MM.1S (cell line): ENCODE measurements at regions not wholly inside any gene's neighbourhood (a gene's known extent, or its start where the extent isn't known, plus 50 kb on each side); places are given as distances from the start of the nearest gene placed in this dataset.

Experiments used
- DNase-seq: peaks from one replicate; pipeline ENCODE4 v3.0.0-alpha.2; 2015
- H2AFZ ChIP-seq: fragments of 300-600 bp; sonication (generic); 2 replicates; pipeline ENCODE4 v1.6.0; 2016; ENCODE audit warnings: antibody characterized with exemption, low read length
- H3F3A ChIP-seq: fragments of 300-600 bp; sonication (generic); 2 replicates; pipeline ENCODE4 v1.6.1; 2016; ENCODE audit warnings: mild to moderate bottlenecking, antibody characterized with exemption, low read length, moderate library complexity, mixed read lengths; ENCODE audit not compliant: insufficient read depth
- H3K27ac ChIP-seq: fragments of 300-600 bp; sonication (generic); 2 replicates; pipeline ENCODE4 v1.5.1; 2016; ENCODE audit warnings: mild to moderate bottlenecking, low read length
- H3K27me3 ChIP-seq: fragments of 300-600 bp; sonication (generic); replicated peaks from 2 replicates; pipeline ENCODE4 v1.6.0; 2016; ENCODE audit warnings: low read length; ENCODE audit not compliant: insufficient read depth
- H3K36me3 ChIP-seq: fragments of 300-600 bp; sonication (generic); replicated peaks from 2 replicates; pipeline ENCODE4 v1.6.1; 2016; ENCODE audit warnings: mild to moderate bottlenecking, low read length, mixed read lengths; ENCODE audit not compliant: insufficient read depth
- H3K4me1 ChIP-seq: fragments of 300-600 bp; sonication (generic); 2 replicates; pipeline ENCODE4 v1.6.1; 2016; ENCODE audit warnings: low read length, mixed read lengths
- H3K4me2 ChIP-seq: fragments of 300-600 bp; sonication (generic); 2 replicates; pipeline ENCODE4 v1.6.0; 2016; ENCODE audit warnings: low read depth, low read length
- H3K4me3 ChIP-seq: fragments of 300-600 bp; sonication (generic); 2 replicates; pipeline ENCODE4 v1.5.1; 2016; ENCODE audit warnings: low read length, mixed read lengths
- H3K79me2 ChIP-seq: fragments of 300-600 bp; sonication (generic); 2 replicates; pipeline ENCODE4 v1.6.1; 2016; ENCODE audit warnings: mixed run types, low read length, mixed read lengths
- H3K9ac ChIP-seq: fragments of 300-600 bp; sonication (generic); 2 replicates; pipeline ENCODE4 v1.6.1; 2016; ENCODE audit warnings: low read length, mixed read lengths
- H3K9me2 ChIP-seq: fragments of 300-600 bp; sonication (generic); replicated peaks from 2 replicates; pipeline ENCODE4 v1.6.1; 2016; ENCODE audit warnings: mild to moderate bottlenecking, low read length, mixed read lengths; ENCODE audit not compliant: insufficient read depth
- H3K9me3 ChIP-seq: fragments of 300-600 bp; sonication (generic); replicated peaks from 2 replicates; pipeline ENCODE4 v1.6.1; 2016; ENCODE audit warnings: mild to moderate bottlenecking, low read length, mixed read lengths; ENCODE audit not compliant: insufficient read depth
- H4K20me1 ChIP-seq: fragments of 300-600 bp; sonication (generic); 2 replicates; pipeline ENCODE4 v1.6.1; 2016; ENCODE audit warnings: mild to moderate bottlenecking, low read length, moderate library complexity, mixed read lengths; ENCODE audit not compliant: insufficient read depth
- CTCF ChIP-seq: fragments of 300-600 bp; sonication (generic); IDR thresholded peaks from 2 replicates; pipeline ENCODE4 v1.5.1; 2016; ENCODE audit warnings: antibody characterized with exemption, low read length, mixed read lengths
- EZH2 ChIP-seq: fragments of 300-600 bp; sonication (generic); optimal IDR thresholded peaks from 2 replicates; pipeline ENCODE3; 2017; ENCODE audit warnings: low read depth, mild to moderate bottlenecking, antibody characterized with exemption, low read length, mixed read lengths
- EZH2phosphoT487 ChIP-seq: fragments of 300-600 bp; sonication (generic); IDR thresholded peaks from 2 replicates; pipeline ENCODE4 v1.6.1; 2018; ENCODE audit warnings: antibody characterized with exemption, low read length

- no peak for TF ChIP-seq EZH2phosphoT487
- no peak for TF ChIP-seq EZH2
- no peak for TF ChIP-seq CTCF
- Histone ChIP-seq H3K4me1 (no peaks in the 10 kb centered on the region), H4K20me1 (no peaks in the 10 kb centered on the region), H3K79me2 (no peaks in the 10 kb centered on the region), H3K4me2 (no peak overlapping the region), H3K27me3 (no peaks in the 10 kb centered on the region), H3K9ac (no peak overlapping the region), H3K27ac (no peak overlapping the region), H3K9me3 (no peaks in the 10 kb centered on the region), H3K36me3 (no peaks in the 10 kb centered on the region), H2AFZ (no peak overlapping the region), H3K4me3 (no peak overlapping the region), H3F3A (no peaks in the 10 kb centered on the region), H3K9me2 (no peaks in the 10 kb centered on the region)
- no peak for DNase-seq
Measured at GRCh38 chr2:160751021-160751420, 257.4 kb upstream of the RBMS1 start.

- no peak overlapping the region for H3K4me2 ChIP-seq
- no peaks in the 10 kb centered on the region for H3K27me3 ChIP-seq
Measured at GRCh38 chr2:160752475-160753330, 259.1 kb upstream of the RBMS1 start.

GRCh38 chr2:160753331-160753654, 259.7 kb upstream of the RBMS1 start:
- Histone ChIP-seq H3K9me3 (no peaks in the 10 kb centered on the region), H2AFZ (no peak overlapping the region), H3K36me3 (no peaks in the 10 kb centered on the region), H3K4me2 (no peak overlapping the region), H4K20me1 (no peaks in the 10 kb centered on the region), H3K9me2 (no peaks in the 10 kb centered on the region), H3K79me2 (no peaks in the 10 kb centered on the region), H3F3A (no peaks in the 10 kb centered on the region), H3K9ac (no peak overlapping the region), H3K27me3 (no peaks in the 10 kb centered on the region), H3K4me1 (no peaks in the 10 kb centered on the region), H3K27ac (no peak overlapping the region), H3K4me3 (no peak overlapping the region)
- TF ChIP-seq EZH2phosphoT487 (no peak), CTCF (no peak), EZH2 (no peak)
- no peak for DNase-seq

More at GRCh38 chr2:160752475-160753330, 259.1 kb upstream of the RBMS1 start:
- no peaks in the 10 kb centered on the region for H3K36me3 ChIP-seq
- H3F3A ChIP-seq, result no peaks in the 10 kb centered on the region
- H3K9me2 ChIP-seq, result no peaks in the 10 kb centered on the region
- no peak overlapping the region for H2AFZ ChIP-seq
- no peak overlapping the region for H3K27ac ChIP-seq
- no peaks in the 10 kb centered on the region for H4K20me1 ChIP-seq
- no peak overlapping the region for H3K4me3 ChIP-seq
- no peak for TF ChIP-seq CTCF
- no peak for TF ChIP-seq EZH2
- TF ChIP-seq EZH2phosphoT487, result no peak
- H3K79me2 ChIP-seq, result no peaks in the 10 kb centered on the region
- no peaks in the 10 kb centered on the region for H3K4me1 ChIP-seq
- no peak for DNase-seq
- no peaks in the 10 kb centered on the region for H3K9me3 ChIP-seq
- no peak overlapping the region for H3K9ac ChIP-seq
